ENCODE measurements at regions not wholly inside any gene's neighbourhood (a gene's known extent, or its start where the extent isn't known, plus 50 kb on each side); places are given as distances from the start of the nearest gene placed in this dataset.

GRCh38 chr7:131882321-131882720 is 325.9 kb upstream of the PODXL start:
- Histone ChIP-seq H2AK9ac (replicated peaks; ENCODE audit: low read depth, low read length, poor library complexity) (no peak overlapping the region), H4K91ac (ENCODE audit: insufficient read depth, low read depth, low read length) (no peak overlapping the region), H2AFZ (replicated peaks; ENCODE audit: low read length, poor library complexity) (no peak overlapping the region), H4K5ac (ENCODE audit: low read depth, low read length) (no peak overlapping the region), H3K9me1 (ENCODE audit: insufficient read depth, low read length) (no peaks in the 10 kb centered on the region), H3K9me3 (ENCODE audit: control insufficient read depth, insufficient read depth, low read length) (no peaks in the 10 kb centered on the region; the same call in 1 of the 2 replicates), H3K36me3 (ENCODE audit: control insufficient read depth, insufficient read depth, low read length) (no peaks in the 10 kb centered on the region), H2AK5ac (ENCODE audit: low read depth, low read length) (no peak overlapping the region), H3K23ac (ENCODE audit: low read depth, low read length) (no peak overlapping the region), H3K4ac (ENCODE audit: low read depth, low read length) (no peak overlapping the region), H3K4me3 (ENCODE audit: insufficient read depth, low read depth, low read length) (no peak overlapping the region), H4K20me1 (ENCODE audit: insufficient read depth, low read length) (no peaks in the 10 kb centered on the region), H3K27ac (ENCODE audit: insufficient read depth, low read length) (no peak overlapping the region), H4K8ac (ENCODE audit: low read depth in 2 of 2, low read length in 2 of 2) (no peak overlapping the region), H3K4me2 (ENCODE audit: low read depth, low read length) (no peak overlapping the region), H3K14ac (replicated peaks; ENCODE audit: low read depth, low read length) (no peak overlapping the region), H3K56ac (ENCODE audit: extremely low read depth, insufficient read depth, low read length) (no peak overlapping the region), H2BK120ac (ENCODE audit: low read depth, low read length) (no peak overlapping the region), H2BK20ac (ENCODE audit: low read depth, low read length) (no peak overlapping the region), H3K18ac (ENCODE audit: low read depth, low read length) (no peak overlapping the region), H2BK15ac (ENCODE audit: low read depth, low read length) (no peak overlapping the region), H3K9ac (ENCODE audit: low read depth, low read length) (no peak overlapping the region), H3K4me1 (ENCODE audit: control insufficient read depth, insufficient read depth, low read length) (no peaks in the 10 kb centered on the region), H2BK5ac (ENCODE audit: low read depth, low read length, poor library complexity, severe bottlenecking) (no peak overlapping the region), H3K79me1 (ENCODE audit: low read depth in 1 of 2, low read length in 2 of 2) (no peaks in the 10 kb centered on the region), H3K27me3 (ENCODE audit: control insufficient read depth, insufficient read depth, low read length) (no peaks in the 10 kb centered on the region)
- no peak for DNase-seq
- in situ Hi-C loops (cut with MboI; ENCODE audit: low sequenced_read_pairs) (no loop called here), intact Hi-C loops (cut with micrococcal nuclease) (no loop called here), dilution Hi-C loops (cut with HindIII; ENCODE audit: low sequenced_read_pairs, unreplicated experiment) (no loop called here)
- TF ChIP-seq RFX5 (IDR thresholded peaks at IDR 0.05; ENCODE audit: low read depth, low read length), result no peak
- no peak for TF ChIP-seq FOS (IDR thresholded peaks at IDR 0.05; ENCODE audit: low read depth, low read length)
- TF ChIP-seq BHLHE40 (IDR thresholded peaks at IDR 0.05; ENCODE audit: low read depth, low read length), result no peak
- TF ChIP-seq CTCF (conservative IDR thresholded peaks at IDR 0.05; ENCODE audit: low read depth, low read length), result no peak
- TF ChIP-seq MXI1 (IDR thresholded peaks at IDR 0.05; ENCODE audit: borderline replicate concordance, low read depth, low read length), result no peak
- TF ChIP-seq ELK1 (IDR thresholded peaks at IDR 0.05; ENCODE audit: borderline replicate concordance, low read depth, low read length), result no peak
- TF ChIP-seq NFE2L2 (IDR thresholded peaks at IDR 0.05; ENCODE audit: low read depth, low read length), result no peak
- no peak for TF ChIP-seq USF2 (IDR thresholded peaks at IDR 0.05; ENCODE audit: low read depth, low read length)
- no peak for TF ChIP-seq CHD1 (IDR thresholded peaks at IDR 0.05; ENCODE audit: low read depth, low read length)
- no peak for TF ChIP-seq SMC3 (IDR thresholded peaks at IDR 0.05; ENCODE audit: low read depth, low read length)
- ATAC-seq (ENCODE audit: low read depth), result no peak
- no TSS peak for BruUV-seq (replicated peaks)
- CTCF ChIA-PET, result interaction anchor here (0.8 kb wide), 1 partner anchor 24 kb away, joined by 3 read pairs; no protein-coding TSS in a partner anchor
- POLR2A ChIA-PET (ENCODE audit: unreplicated experiment), result no interaction called here

Data from IMR-90 (cell line).